ENCODE measurements at regions not wholly inside any gene's neighbourhood (a gene's known extent, or its start where the extent isn't known, plus 50 kb on each side); places are given as distances from the start of the nearest gene placed in this dataset.

- TF ChIP-seq, protein P1, sequence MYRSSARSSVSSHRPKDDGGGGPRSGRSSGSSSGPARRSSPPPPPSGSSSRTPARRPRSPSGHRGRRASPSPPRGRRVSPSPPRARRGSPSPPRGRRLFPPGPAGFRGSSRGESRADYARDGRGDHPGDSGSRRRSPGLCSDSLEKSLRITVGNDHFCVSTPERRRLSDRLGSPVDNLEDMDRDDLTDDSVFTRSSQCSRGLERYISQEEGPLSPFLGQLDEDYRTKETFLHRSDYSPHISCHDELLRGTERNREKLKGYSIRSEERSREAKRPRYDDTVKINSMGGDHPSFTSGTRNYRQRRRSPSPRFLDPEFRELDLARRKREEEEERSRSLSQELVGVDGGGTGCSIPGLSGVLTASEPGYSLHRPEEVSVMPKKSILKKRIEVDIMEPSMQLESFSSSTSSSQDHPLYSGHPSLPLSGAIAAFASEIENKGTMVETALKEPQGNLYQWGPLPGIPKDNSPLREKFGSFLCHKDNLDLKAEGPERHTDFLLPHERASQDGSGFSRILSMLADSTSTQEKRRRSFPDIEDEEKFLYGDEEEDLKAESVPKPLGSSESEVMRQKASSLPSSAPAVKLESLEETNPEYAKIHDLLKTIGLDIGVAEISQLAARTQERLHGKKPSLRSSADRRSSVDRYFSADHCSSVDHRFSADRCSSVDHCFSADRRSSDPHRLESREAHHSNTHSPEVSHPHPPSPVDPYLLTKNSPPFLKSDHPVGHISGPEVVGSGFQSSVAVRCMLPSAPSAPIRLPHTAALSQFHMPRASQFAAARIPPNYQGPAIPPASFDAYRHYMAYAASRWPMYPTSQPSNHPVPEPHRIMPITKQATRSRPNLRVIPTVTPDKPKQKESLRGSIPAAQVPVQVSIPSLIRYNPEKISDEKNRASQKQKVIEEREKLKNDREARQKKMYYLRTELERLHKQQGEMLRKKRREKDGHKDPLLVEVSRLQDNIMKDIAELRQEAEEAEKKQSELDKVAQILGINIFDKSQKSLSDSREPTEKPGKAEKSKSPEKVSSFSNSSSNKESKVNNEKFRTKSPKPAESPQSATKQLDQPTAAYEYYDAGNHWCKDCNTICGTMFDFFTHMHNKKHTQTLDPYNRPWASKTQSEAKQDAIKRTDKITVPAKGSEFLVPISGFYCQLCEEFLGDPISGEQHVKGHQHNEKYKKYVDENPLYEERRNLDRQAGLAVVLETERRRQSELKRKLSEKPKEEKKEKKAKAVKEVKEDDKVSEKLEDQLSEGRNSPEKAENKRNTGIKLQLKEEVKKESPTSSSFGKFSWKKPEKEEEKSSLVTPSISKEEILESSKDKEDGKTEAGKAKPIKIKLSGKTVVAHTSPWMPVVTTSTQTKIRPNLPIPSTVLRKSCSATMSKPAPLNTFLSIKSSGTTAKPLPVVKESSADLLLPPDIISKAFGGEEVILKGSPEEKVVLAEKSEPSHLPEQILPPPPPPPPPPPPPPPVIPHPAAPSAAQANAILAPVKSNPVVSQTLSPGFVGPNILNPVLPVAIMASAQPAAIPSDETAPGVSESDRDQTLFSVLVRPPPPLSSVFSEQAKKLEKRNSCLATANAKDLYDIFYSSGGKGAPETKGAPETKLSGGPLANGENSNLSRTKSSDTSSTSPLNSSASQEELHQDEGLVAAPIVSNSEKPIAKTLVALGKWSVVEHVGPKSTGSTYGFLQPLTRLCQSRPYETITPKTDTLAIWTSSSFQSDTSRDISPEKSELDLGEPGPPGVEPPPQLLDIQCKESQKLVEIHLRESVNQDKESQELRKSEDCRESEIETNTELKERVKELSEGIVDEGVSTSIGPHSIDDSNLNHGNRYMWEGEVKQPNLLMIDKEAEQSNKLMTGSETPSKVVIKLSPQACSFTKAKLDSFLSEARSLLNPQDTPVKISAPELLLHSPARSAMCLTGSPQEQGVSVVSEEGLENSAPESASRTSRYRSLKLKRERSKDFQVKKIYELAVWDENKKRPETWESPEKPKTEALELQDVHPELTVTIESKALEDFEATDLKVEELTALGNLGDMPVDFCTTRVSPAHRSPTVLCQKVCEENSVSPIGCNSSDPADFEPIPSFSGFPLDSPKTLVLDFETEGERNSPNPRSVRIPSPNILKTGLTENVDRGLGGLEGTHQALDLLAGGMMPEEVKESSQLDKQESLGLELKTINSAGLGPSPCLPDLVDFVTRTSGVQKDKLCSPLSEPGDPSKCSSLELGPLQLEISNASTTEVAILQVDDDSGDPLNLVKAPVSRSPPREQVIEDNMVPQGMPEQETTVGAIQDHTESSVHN (IDR thresholded peaks at IDR 0.05; ENCODE audit: borderline replicate concordance in 1 of 2, low read depth in 1 of 2) = no peak
- TF ChIP-seq NFIX (CRISPR knock-in tag; IDR thresholded peaks at IDR 0.05; ENCODE audit: low read depth) (no peak), RBM39 (optimal IDR thresholded peaks at IDR 0.05; ENCODE audit: low read depth, low read length) (no peak), CBFA2T2 (conservative IDR thresholded peaks at IDR 0.05) (no peak), NCOA6 (IDR thresholded peaks at IDR 0.05) (no peak), NCOA2 (IDR thresholded peaks at IDR 0.05; ENCODE audit: partially characterized antibody in 2 of 2) (no peak), SAFB (IDR thresholded peaks at IDR 0.05; ENCODE audit: borderline replicate concordance, low read depth, low read length) (no peak), ZNF609 (CRISPR knock-in tag; IDR thresholded peaks at IDR 0.05; ENCODE audit: borderline replicate concordance) (no peak), CTCFL (IDR thresholded peaks at IDR 0.05; ENCODE audit: borderline replicate concordance, insufficient read depth, low read depth, low read length, poor library complexity, severe bottlenecking) (no peak), ARID3A (IDR thresholded peaks at IDR 0.05; ENCODE audit: borderline replicate concordance, low read depth, low read length) (no peak)
Observed at GRCh38 chr3:89948008-89948407, 840.6 kb downstream of the EPHA3 start (continued).
